H1 (cell line): ENCODE measurements at regions not wholly inside any gene's neighbourhood (a gene's known extent, or its start where the extent isn't known, plus 50 kb on each side); places are given as distances from the start of the nearest gene placed in this dataset.

Source experiments
- GTF2F1 ChIP-seq: IDR thresholded peaks from 2 replicates; pipeline ENCODE4 v1.6.1; 2012; ENCODE audit warnings: low read depth, low read length, improper control_type of control experiment, borderline replicate concordance
- RAD21 ChIP-seq, 2 experiments: IDR thresholded peaks in 1 of 2; conservative IDR thresholded peaks in 1 of 2; 2 replicates each; pipeline ENCODE4 v1.6.1; 2011; ENCODE audit warnings: low read depth in 2 of 2, low read length in 2 of 2, improper control_type of control experiment in 1 of 2, inconsistent platforms in 1 of 2, mild to moderate bottlenecking in 1 of 2, moderate library complexity in 1 of 2

DNA sequence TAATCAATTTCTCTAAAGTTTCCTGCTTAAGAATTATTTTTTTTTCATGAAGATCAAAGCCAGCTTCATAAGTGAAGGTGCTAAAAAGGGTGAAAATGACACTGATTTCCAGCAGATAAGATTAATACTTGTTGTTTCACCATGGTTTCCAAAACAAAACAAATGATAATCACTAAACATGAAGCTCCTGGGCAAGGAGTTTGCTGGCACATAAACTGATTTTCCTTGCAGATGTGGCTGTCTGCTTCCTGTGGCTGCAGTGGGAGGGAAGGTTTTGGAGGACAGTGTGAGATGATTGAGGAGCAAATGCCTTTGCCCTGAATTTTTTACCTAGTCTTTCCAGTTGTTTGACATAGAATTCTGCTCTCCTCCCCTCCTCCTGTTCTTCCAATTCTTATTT is 228.8 kb downstream of the DIPK2A start (continued):
- TF ChIP-seq RAD21 (IDR thresholded peaks at IDR 0.05 in 1 of 2, conservative IDR thresholded peaks at IDR 0.05 in 1 of 2; ENCODE audit: low read depth in 2 of 2, low read length in 2 of 2) (no peak), GTF2F1 (no peak)
